Keratinocyte (primary cell): ENCODE measurements at regions not wholly inside any gene's neighbourhood (a gene's known extent, or its start where the extent isn't known, plus 50 kb on each side); places are given as distances from the start of the nearest gene placed in this dataset.

Source experiments
- CTCF ChIP-seq, 3 experiments: IDR thresholded peaks in 1 of 3; conservative IDR thresholded peaks in 1 of 3; optimal IDR thresholded peaks in 1 of 3; 2 replicates in 2 of 3; 3 replicates in 1 of 3; pipeline versions ENCODE3 to v1.5.1; 2011; ENCODE audit warnings: low read length in 3 of 3, mild to moderate bottlenecking in 3 of 3, moderate library complexity in 2 of 3, control low read depth in 1 of 3, inconsistent platforms in 1 of 3; ENCODE audit not compliant: insufficient read depth in 2 of 3; ENCODE audit errors: extremely low read depth in 1 of 3
- EZH2 ChIP-seq: IDR thresholded peaks from one replicate; pipeline ENCODE4 v1.6.1; 2012; ENCODE audit warnings: inconsistent platforms, mild to moderate bottlenecking, low read length, moderate library complexity

- no peak for TF ChIP-seq CTCF (optimal IDR thresholded peaks at IDR 0.05 in 1 of 3, IDR thresholded peaks at IDR 0.05 in 1 of 3, conservative IDR thresholded peaks at IDR 0.05 in 1 of 3; ENCODE audit: extremely low read depth in 1 of 3, insufficient read depth in 2 of 3, low read length in 3 of 3)
- TF ChIP-seq EZH2 = no peak
Observed at GRCh38 chr11:110878513-110878912, 166.3 kb upstream of the ARHGAP20 start.
